NOMO-1 treated with DMSO at 0.1 percent for 48 hours (cell line): ENCODE measurements at regions not wholly inside any gene's neighbourhood (a gene's known extent, or its start where the extent isn't known, plus 50 kb on each side); places are given as distances from the start of the nearest gene placed in this dataset.

ENCODE experiments used
- DNase-seq: peaks from one replicate; lab custom pipeline; 2025; ENCODE audit not compliant: unreplicated experiment; lab: John Stamatoyannopoulos, UW

DNA sequence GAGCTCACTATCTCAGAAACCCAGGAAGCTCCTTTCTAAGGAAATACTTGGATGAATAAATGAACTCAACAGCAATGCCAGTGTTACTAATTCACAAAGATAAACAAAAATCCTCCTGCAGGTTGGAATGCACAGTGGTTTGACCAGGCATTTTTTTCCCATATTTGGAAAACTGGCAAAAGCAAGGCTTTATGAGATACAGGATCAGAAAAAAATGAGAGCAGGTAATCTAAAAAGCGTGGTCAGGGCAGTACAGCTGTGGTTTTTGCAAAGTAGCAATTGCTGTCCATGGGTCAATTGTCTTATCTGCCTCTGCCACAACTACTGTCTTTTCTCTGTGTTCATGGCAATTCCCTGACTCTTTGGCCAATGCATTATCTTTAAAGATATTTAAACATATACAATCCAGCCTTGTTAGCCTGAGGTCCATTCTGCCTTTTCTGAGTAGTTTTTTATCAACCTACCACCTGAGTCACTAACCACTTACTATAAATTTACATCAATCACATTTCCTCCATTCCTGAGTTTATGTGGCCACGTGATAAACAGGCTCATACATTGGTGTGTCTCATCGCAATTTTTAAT is 564.5 kb upstream of the IGFBP3 start:
- no peak for DNase-seq

DNA sequence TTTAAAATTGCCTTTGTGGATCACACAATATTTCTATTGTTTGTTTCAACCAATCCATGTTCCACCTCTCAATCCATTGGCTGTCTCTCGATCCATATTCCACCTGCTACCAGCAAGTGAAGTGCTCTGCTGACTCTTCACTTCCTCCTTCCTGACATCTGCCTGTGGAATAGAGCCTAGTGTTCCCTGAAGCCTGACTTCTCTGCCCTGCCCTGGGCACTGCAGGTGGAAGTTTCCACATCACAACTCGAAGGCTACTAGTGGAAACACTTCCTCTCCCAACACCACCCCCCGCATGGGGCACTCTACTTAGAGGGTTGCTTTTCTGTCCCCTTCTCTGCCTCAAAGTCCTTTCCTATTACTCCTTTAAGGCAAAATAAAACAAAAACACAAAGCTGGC is 563.8 kb upstream of the IGFBP3 start:
- DNase-seq, result no peak

DNA sequence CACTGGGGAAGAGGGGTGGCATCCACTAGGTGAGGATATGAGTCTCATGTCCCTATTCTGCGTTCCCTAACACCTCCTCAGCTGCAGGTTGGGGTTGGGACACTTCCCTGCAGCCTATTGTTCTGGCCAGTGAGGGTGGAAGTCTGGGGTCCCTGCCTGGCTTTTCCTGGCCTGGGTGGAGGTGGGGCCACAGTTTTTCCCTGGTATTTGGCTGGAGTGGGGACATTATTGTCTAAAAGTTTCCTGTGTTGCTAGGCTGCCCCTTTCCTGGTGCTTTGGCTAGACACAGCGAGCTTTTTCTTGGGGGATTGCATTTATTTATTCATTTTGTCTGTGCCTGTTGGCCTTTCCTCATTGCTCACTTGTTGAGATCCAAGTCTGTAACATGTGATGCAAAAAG is 559.5 kb upstream of the IGFBP3 start:
- DNase-seq, result no peak

DNA sequence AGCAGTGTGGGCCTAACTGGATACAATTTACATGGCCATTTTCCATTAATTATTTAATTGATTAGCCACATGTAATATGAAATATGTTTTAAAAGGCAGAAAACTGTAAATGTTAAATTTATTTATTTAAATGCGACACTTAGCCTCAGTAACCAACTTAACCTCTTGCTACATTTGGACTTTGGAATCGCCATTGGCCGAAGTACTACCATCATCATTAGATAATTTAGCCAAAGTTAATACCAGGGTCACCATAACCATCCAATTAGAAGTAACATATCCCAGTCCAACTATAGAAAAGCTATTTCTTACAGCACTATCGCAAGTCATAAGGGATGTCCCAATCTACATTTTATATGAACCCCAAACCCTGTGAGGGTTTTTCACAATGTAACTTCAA is 558.6 kb upstream of the IGFBP3 start:
- DNase-seq, result no peak

DNA sequence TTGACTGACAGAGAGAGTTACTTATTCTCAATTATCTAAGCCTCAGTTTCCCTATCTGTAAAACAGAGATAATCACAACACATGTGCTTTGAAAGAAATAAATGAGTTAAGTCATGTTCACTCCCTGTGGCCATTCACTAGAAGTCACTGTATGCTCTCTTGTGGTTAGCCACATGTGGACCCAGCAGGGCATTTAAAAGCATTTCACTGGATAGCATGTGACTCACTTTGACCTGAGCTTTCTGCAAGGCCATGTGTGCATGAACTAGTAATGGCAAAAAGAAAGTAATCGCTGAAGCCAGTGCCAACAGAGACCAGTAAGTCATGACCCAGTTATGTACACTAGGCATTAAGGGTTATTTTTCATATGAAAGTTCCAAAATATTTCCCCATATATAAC is 557.0 kb upstream of the IGFBP3 start:
- no peak for DNase-seq

DNA sequence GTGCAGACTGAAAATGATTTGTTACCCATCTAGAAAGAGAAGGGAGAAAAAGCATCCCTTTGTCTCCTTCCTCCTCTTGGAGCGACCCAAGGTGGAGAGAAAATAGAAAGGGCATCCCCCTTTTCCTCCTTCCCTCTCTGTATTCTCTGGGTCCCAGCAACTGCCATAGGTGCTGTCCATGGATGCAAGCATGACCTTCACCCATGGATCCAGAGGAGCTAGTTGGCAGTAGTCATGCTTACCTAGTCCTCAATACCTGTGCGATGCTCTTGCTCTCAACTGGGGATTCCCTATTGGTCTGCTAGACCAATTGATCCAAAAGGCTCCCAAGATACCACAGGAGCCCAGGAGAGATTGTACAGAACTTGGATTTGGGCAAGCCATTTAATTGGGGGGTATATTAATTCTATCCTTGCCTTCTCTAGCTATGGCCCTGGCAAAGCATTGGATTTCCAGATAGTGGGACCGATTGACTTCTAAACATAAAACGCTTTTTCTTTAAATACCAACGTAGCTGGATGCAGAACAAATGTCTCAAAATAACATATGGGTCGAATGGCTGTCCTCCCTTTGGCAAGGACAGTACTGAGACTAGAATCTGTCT is 547.8 kb upstream of the IGFBP3 start:
- no peak for DNase-seq

DNA sequence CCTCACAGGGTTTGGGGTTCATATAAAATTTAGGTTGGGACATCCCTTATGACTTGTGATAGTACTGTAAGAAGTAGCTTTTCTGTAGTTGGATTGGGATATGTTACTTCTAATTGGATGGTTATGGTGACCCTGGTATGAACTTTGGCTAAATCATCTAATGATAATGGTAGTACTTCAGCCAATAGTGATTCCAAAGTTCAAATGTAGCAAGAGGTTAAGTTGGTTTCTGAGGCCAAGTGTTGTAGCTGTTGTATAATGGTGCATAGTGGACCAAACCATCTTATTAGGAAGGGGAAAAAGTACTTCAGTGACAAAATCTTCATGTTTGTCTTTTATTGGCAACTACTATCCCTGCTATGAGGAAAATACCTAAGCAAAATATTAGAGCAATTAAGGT is 542.1 kb upstream of the IGFBP3 start:
- DNase-seq, result no peak

DNA sequence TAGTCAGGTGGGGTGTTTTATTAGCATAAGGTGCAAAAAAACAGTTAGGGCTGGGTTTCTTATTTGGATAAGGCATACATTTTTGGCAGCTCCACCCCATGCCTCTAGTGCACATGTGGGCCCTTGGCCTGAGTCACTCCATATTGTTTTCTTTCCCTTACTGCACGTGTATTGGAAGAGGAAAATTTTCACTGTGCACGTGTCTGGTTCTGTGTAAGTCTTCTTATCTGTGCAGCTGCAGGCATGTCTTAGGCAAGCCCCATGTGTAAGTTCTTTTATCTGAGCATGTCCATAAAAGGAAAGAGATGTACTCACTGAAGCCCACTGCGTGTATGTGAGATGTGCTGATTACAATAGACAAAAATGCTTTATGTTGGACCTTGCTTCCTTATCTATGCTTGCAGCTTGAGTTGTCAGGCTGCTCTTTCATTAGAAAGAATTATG is 540.3 kb upstream of the IGFBP3 start:
- DNase-seq, result no peak

DNA sequence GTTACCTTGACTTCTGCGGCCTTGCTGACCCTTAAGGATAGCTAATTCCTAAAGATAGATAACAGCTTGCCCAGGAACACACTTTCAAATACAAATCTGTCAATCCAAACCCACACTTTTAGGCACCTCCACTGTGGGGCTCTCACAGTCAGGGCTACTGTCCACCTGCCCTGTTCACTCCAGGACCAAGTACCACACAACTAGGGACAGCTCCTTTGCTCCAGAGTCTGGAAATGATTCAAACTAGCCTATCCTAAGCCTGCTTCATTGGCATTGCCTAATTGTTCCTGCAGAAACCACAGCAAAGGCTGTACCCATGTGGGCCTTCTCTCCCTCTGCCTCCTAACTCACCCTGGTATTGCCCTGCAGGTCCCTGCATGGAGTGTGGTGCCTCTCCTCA is 538.9 kb upstream of the IGFBP3 start:
- no peak for DNase-seq

DNA sequence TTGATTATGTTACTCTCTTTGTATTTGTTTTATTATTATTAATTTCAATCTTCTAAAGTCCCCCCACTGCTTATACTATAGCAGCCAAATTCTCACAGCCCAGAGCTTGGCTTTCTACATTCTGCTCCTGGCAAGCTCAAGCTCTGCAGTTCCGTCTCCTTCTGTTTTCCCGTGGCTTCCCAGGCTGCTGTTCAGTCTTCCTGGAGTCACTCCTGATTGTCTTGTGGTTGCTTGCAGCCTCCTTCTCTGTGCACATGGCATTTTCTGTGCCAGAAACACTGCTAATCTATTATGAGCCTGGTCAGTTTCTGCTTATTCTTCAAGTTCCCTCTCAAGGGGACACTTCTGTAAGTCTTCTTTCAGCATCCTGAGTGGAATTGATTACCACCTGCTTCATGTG is 533.7 kb upstream of the IGFBP3 start:
- no peak for DNase-seq

DNA sequence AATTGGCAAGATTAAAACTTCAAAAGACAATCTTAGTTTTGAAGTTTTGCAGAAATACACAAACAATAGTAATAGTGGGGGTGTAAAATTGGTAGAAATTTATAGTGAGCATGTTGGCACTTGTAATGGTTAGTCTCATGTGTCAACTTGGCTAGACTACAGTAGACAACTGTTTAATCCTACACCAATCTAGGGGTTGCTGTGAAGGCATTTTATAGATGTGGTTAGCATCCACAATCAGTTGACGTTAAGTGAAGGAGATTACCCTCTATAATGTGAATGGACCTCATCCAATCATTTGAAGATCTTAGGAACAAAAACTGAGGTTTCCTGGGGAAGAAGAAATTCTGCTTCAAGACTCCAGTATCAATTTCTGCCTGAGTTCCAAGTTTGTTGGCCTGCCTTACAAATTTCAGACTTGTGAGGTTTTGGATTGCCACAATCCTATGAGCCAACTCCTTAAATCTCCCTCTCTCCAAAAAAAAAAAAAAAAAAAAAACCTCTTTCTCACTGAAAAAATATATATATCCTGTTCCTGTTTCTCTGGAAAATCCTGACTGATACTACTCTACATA is 531.6 kb upstream of the IGFBP3 start:
- DNase-seq, result no peak

DNA sequence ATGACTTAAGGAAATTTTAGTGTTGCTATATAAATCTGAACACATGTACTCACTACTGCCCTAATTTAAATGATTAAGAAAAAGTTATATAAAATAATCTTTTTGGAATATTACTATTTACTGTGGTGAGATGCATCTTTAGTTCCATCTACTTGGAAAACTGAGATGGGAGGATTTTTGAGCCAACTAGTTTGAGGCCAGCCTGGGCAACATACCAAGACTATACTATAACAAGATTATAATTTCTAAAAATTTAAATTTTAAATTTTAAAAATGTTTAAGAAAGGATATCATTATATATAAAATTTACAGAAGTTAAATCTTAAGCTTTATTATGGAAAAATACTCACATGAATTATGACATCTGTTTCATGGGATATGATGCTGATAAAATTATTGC is 530.8 kb upstream of the IGFBP3 start:
- no peak for DNase-seq

DNA sequence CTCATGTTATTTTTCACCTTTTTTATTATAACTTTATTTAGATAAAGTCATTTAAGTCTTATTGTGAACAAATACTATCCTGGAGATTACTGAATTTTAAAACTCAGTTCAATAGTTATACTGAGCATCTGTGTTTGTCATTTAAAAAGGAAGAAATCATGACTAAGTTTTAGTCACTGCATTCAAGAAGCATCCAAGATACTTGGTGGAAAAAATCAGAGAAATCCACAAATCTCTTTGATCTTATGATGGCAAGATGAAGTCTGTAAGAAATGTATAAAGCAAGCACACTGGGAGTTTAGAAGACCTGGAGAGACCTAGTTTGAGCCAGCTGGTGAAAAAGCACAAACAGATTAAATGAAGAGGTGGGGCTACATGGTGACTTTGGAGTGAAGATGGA is 529.8 kb upstream of the IGFBP3 start:
- no peak for DNase-seq

DNA sequence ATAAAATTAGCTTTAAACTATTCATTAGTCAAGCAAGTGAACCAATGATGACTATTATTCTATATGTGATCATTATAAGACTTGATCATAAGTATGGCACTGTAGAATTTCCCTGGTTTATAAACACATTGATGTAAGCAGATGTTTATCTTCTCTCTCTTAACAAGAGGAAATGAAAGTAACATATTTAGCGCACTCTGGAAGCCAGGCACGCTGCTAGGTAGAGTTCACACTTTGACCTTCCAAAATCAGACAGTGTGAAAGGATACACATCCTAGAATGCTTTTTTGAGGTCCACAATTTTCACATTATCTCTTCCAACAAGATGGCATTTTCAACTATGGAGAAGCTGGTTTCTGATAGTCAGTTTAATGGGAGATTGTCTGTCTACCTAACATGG is 529.4 kb upstream of the IGFBP3 start:
- no peak for DNase-seq

DNA sequence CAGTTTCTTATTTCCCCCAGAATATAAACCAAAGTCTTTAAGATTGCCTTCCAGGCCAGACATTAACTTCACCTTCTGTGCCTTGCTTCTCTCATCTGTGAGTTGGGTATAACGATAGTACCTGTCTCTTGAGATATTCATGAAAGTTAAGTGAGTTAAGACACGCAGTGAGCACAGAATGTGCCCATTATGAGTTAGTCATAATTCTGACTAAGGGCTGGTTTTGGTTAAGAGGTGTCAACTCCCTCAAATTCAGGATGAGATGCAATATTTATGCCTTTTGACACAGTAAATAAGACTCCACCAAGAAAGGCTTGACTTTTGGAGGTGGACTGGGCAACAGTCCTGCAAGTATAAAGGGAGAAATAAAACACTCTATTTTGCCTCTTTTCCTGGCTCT is 528.7 kb upstream of the IGFBP3 start:
- DNase-seq, result no peak

DNA sequence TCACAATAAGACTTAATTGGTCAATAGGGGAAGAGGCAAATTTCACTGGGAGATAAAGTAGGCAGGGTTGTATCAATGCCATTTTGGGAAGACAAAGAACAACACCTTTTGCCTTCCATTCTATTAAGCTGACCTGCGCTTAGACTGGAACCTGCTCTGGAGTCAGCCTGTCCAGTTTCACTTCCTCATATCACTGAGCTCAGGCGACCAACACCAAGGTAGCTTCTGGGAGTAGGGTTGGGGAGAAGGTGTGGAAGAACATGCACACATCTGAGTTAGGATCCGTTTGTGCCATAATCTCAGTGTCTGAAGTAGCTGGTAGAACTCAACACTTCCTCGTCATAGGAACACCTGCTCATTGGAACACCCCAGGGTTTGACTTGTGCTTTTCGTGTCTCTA is 527.4 kb upstream of the IGFBP3 start:
- peak; percentile 39 for DNase-seq

DNA sequence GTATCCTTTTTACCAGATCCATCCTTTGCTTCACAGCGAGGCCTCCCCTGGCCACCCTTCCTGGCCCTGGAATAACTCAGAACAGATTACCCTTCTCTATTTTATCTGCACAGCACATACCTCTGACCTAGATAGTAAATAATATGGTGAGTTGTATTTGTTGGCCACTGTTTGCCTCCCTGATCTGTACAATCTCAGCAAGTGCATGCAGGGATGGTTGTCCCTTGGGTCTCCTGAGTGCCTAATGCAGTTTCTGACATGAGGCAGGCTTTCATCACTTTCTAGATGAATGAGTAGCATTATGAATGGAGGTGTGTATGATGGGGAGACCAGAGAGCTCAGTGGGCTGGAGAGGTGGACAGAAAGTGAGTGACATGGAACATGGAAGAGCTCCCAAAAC is 525.1 kb upstream of the IGFBP3 start:
- no peak for DNase-seq

DNA sequence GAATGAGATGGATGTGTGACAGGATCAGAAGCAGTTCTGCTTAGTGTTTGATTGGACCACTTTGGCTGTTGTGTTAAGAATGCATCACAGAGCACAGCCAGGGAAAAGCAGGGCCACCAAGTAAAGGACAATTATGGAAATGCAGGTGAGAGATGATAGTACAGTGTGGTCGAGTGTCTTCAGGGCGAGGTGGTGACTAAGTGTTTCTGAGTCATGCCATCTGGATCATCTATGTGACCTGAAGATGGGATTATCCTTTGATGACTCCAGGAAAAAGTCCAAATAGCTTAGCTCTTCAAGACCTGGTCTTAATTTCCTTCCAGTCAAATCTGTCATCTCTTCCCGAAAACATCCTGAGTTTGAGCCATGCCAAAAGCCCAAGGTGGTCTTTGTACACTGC is 523.2 kb upstream of the IGFBP3 start:
- DNase-seq, result no peak

DNA sequence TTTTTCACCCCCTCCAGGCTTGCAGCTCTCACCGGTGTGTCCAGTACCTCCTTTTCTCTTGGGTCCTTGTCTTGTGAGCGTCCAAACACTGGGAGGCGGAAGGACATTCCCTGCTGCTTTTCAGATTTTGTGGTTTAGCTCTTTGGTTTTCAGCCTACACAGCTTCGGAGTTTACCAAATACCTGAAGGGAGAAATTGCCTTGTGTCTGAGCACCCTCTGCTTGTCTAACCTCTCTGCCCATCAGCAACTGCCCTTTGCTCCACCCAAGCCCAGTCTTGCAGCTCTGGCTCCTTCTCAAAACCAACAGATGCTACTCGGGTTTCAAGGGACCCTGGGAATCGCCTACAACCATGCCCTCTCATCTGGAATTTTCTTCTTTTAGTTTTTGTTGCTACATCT is 519.1 kb upstream of the IGFBP3 start:
- no peak for DNase-seq

DNA sequence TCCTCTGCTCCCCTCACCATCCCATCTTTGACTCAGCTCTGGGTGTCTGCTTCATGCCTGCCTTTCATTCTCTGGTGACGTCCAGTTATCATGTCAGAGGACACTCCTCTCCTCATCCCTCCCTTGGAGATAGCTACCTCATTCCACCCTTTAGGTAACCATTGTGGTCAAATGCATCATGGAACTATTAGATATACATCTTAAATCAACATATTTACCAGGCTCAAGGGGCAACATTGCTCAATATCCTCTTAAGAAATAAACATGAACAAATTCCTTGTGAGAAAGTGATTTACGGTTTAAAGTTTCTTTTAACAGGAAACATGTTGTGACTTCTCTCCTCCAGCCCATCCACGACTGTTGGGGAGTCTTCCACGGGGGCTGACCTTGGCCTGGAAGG is 511.6 kb upstream of the IGFBP3 start:
- no peak for DNase-seq

DNA sequence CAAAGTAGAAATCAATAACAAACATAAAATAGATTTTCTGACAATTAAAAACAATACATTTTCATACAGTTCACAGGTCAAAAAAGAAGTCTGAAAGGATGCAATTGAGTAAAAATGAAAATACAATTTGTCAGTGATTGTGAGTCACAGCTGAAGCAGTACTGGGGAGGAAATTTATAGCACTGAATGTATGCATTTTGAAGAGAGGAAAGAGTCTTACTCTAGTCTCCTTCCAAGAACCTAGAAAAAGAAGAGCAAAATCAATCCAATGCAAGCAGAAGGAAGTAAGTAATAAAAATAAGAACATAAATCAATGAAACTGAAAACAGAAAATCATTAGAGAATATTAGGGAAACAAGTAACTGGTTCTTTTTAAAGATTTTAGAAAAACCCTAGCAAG is 507.2 kb upstream of the IGFBP3 start:
- DNase-seq, result no peak

DNA sequence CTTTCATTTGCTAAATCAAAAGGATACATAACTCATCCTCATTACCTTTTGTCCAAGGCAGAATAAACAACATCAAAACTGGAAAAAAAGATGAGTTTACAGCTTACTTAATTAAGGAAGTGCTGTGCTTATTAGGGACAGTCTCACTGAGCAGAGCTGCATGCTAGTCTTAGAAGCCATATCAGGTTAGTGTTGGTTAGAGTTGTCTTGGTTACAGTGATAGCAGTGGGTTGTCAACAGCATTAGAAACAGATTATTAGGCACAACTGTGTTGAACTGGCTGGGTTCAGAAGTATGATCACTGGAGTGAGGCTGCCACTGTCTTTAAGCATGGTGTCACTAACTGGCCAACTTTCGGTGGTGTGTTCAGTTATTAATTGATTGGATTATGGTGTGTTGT is 503.9 kb upstream of the IGFBP3 start:
- DNase-seq, result no peak
